WTC11 (cell line): ENCODE measurements at regions not wholly inside any gene's neighbourhood (a gene's known extent, or its start where the extent isn't known, plus 50 kb on each side); places are given as distances from the start of the nearest gene placed in this dataset.

Experiments
- ATAC-seq: fragments of 200-7000 bp; cut with Tn5 transposase; 2 replicates; pipeline ENCODE4 v1.10.0; 2021; ENCODE audit warnings: mild to moderate bottlenecking, moderate library complexity
- CTCF ChIA-PET: fragments of 300-600 bp; sonication (Branson Sonifier 250); formaldehyde crosslinking; loops from one replicate; lab custom pipeline; 2021; ENCODE audit warnings: antibody characterized with exemption; lab: Charles Lee
- POLR2A ChIA-PET: fragments of 350-600 bp; sonication (Branson Sonifier 250); formaldehyde crosslinking; loops from one replicate; lab custom pipeline; 2021; ENCODE audit warnings: antibody characterized with exemption; lab: Charles Lee
- DNase-seq: peaks from one replicate; pipeline ENCODE4 v3.0.0; 2021; ENCODE audit warnings: low spot score
- H3K27ac Mint-ChIP-seq: 2 replicates; pipeline ENCODE4 v1.8.0; 2021; ENCODE audit warnings: mixed read lengths
- H3K27me3 Mint-ChIP-seq: 2 replicates; pipeline ENCODE4 v1.8.0; 2021; ENCODE audit warnings: low read depth, mild to moderate bottlenecking, moderate library complexity, mixed read lengths
- H3K36me3 Mint-ChIP-seq: 2 replicates; pipeline ENCODE4 v1.8.0; 2021; ENCODE audit warnings: mixed read lengths
- H3K4me1 Mint-ChIP-seq: 2 replicates; pipeline ENCODE4 v1.8.0; 2022; ENCODE audit warnings: mixed read lengths
- H3K4me3 Mint-ChIP-seq: 2 replicates; pipeline ENCODE4 v1.8.0; 2021; ENCODE audit warnings: mild to moderate bottlenecking, moderate library complexity, mixed read lengths
- H3K9me3 Mint-ChIP-seq: 2 replicates; pipeline ENCODE4 v1.8.0; 2021; ENCODE audit warnings: mixed read lengths
- AFF4 ChIP-seq: sonication (generic); formaldehyde crosslinking; IDR thresholded peaks from 2 replicates; pipeline ENCODE4 v1.8.1; 2023; ENCODE audit warnings: mild to moderate bottlenecking, missing genetic modification reagents, borderline replicate concordance
- AR ChIP-seq: fragments of 250-450 bp; sonication (Bioruptor Pico); IDR thresholded peaks from 2 replicates; pipeline ENCODE4 v1.9.0; 2021; ENCODE audit warnings: mild to moderate bottlenecking
- ATF2 ChIP-seq: sonication (generic); formaldehyde crosslinking; IDR thresholded peaks from 2 replicates; pipeline ENCODE4 v1.8.1; 2022; ENCODE audit warnings: low read depth, missing genetic modification reagents, borderline replicate concordance
- FOXJ3 ChIP-seq: sonication (generic); formaldehyde crosslinking; IDR thresholded peaks from 2 replicates; pipeline ENCODE4 v1.9.0; 2021; ENCODE audit warnings: missing genetic modification reagents, mild to moderate bottlenecking, borderline replicate concordance
- GABPB1 ChIP-seq: sonication (generic); formaldehyde crosslinking; IDR thresholded peaks from 2 replicates; pipeline ENCODE4 v1.8.1; 2023; ENCODE audit warnings: mild to moderate bottlenecking, missing genetic modification reagents
- HMGA2 ChIP-seq: fragments of 250-450 bp; sonication (Bioruptor Pico); IDR thresholded peaks from 2 replicates; pipeline ENCODE4 v1.4.0; 2021; ENCODE audit warnings: mild to moderate bottlenecking, moderate library complexity
- HMGXB4 ChIP-seq: sonication (generic); formaldehyde crosslinking; IDR thresholded peaks from 2 replicates; pipeline ENCODE4 v1.8.1; 2023; ENCODE audit warnings: mild to moderate bottlenecking, moderate library complexity, missing genetic modification reagents
- IRF1 ChIP-seq: sonication (generic); formaldehyde crosslinking; IDR thresholded peaks from 2 replicates; pipeline ENCODE4 v1.8.0; 2023; ENCODE audit warnings: missing genetic modification reagents
- JAZF1 ChIP-seq: fragments of 250-450 bp; sonication (Bioruptor Pico); IDR thresholded peaks from 2 replicates; pipeline ENCODE4 v1.9.0; 2021; ENCODE audit warnings: moderate library complexity, mild to moderate bottlenecking, inconsistent platforms
- MLX ChIP-seq: sonication (generic); formaldehyde crosslinking; IDR thresholded peaks from 2 replicates; pipeline ENCODE4 v1.8.1; 2023; ENCODE audit warnings: mild to moderate bottlenecking, missing genetic modification reagents, moderate library complexity
- MXD4 ChIP-seq: fragments of 250-450 bp; sonication (Bioruptor Pico); IDR thresholded peaks from 2 replicates; pipeline ENCODE4 v1.8.0; 2021; ENCODE audit warnings: mild to moderate bottlenecking, moderate library complexity, borderline replicate concordance
- NFYB ChIP-seq: sonication (generic); formaldehyde crosslinking; conservative IDR thresholded peaks from 2 replicates; pipeline ENCODE4 v1.8.0; 2022; ENCODE audit warnings: low read depth, missing genetic modification reagents
- NR1H2 ChIP-seq: sonication (generic); formaldehyde crosslinking; IDR thresholded peaks from 2 replicates; pipeline ENCODE4 v1.9.0; 2021; ENCODE audit warnings: mild to moderate bottlenecking, moderate library complexity, missing genetic modification reagents
- NR2C2 ChIP-seq: sonication (generic); formaldehyde crosslinking; IDR thresholded peaks from 2 replicates; pipeline ENCODE4 v1.8.0; 2022; ENCODE audit warnings: mild to moderate bottlenecking, missing genetic modification reagents
- OVOL2 ChIP-seq: fragments of 250-450 bp; sonication (Bioruptor Pico); IDR thresholded peaks from 2 replicates; pipeline ENCODE4 v1.9.0; 2021; ENCODE audit warnings: mild to moderate bottlenecking, borderline replicate concordance
- ZBTB43 ChIP-seq: sonication (generic); formaldehyde crosslinking; IDR thresholded peaks from 2 replicates; pipeline ENCODE4 v1.8.1; 2023; ENCODE audit warnings: mild to moderate bottlenecking, missing genetic modification reagents
- ZMAT4 ChIP-seq: fragments of 250-450 bp; sonication (Bioruptor Pico); IDR thresholded peaks from 2 replicates; pipeline ENCODE4 v1.9.0; 2021; ENCODE audit warnings: mild to moderate bottlenecking
- ZNF121 ChIP-seq: sonication (generic); formaldehyde crosslinking; IDR thresholded peaks from 2 replicates; pipeline ENCODE4 v1.8.0; 2023; ENCODE audit warnings: missing genetic modification reagents
- ZNF219 ChIP-seq: sonication (generic); formaldehyde crosslinking; IDR thresholded peaks from 2 replicates; pipeline ENCODE4 v1.8.0; 2023; ENCODE audit warnings: missing genetic modification reagents, mild to moderate bottlenecking, borderline replicate concordance
- ZNF532 ChIP-seq: fragments of 250-450 bp; sonication (Bioruptor Pico); IDR thresholded peaks from 2 replicates; pipeline ENCODE4 v1.9.0; 2021; ENCODE audit warnings: mild to moderate bottlenecking, borderline replicate concordance

- no peak for ATAC-seq
- no peaks in the 10 kb centered on the region for H3K27me3 Mint-ChIP-seq
- H3K4me1 Mint-ChIP-seq: peaks cover 12% of the 10 kb centered on the region
- POLR2A ChIA-PET: no interaction called here
- TF ChIP-seq NR1H2 (CRISPR knock-in tag) (no peak), ATF2 (no peak), FOXJ3 (no peak), NR2C2 (CRISPR knock-in tag) (no peak), JAZF1 (CRISPR knock-in tag) (no peak), OVOL2 (CRISPR knock-in tag) (no peak), ZNF532 (no peak), GABPB1 (CRISPR knock-in tag) (no peak), MLX (CRISPR knock-in tag) (no peak), AFF4 (no peak), HMGA2 (CRISPR knock-in tag) (no peak), ZNF219 (CRISPR knock-in tag) (no peak), AR (CRISPR knock-in tag) (no peak), NFYB (CRISPR knock-in tag) (no peak), HMGXB4 (CRISPR knock-in tag) (no peak), ZBTB43 (CRISPR knock-in tag) (no peak), MXD4 (CRISPR knock-in tag) (no peak), ZNF121 (no peak), IRF1 (CRISPR knock-in tag) (no peak), ZMAT4 (CRISPR knock-in tag) (no peak)
- TF ChIP-seq, all 79 proteins: peak for 0
- no peak for DNase-seq
- no peaks in the 10 kb centered on the region; the same call in 1 of the 2 replicates for H3K9me3 Mint-ChIP-seq
- CTCF ChIA-PET: no interaction called here
- no peak overlapping the region for H3K4me3 Mint-ChIP-seq
- H3K36me3 Mint-ChIP-seq: no peaks in the 10 kb centered on the region
- no peak overlapping the region for H3K27ac Mint-ChIP-seq
Measured at GRCh38 chr18:55968550-55968949, 380.6 kb upstream of the TCF4 start.
